OCI-LY7 (cell line): ENCODE measurements at regions not wholly inside any gene's neighbourhood (a gene's known extent, or its start where the extent isn't known, plus 50 kb on each side); places are given as distances from the start of the nearest gene placed in this dataset.
"Not testable (repeated sequence)": the region's sequence is repeated elsewhere in the genome, so short reads cannot be mapped to it uniquely, and the experiment has no call there.

Experiments
- BruUV-seq: library from RNA; stranded (reverse); fragments of 400-500 nt; replicated peaks from 2 replicates; lab custom pipeline; 2021; lab: Mats Ljungman, UMichigan
- CTCF ChIA-PET: fragments of 300-600 bp; sonication (Branson Sonifier 250); formaldehyde crosslinking; loops from one replicate; lab custom pipeline; 2022; ENCODE audit warnings: antibody characterized with exemption; ENCODE audit not compliant: unreplicated experiment; lab: Charles Lee
- POLR2A ChIA-PET: fragments of 300-600 bp; sonication (Branson Sonifier 250); formaldehyde crosslinking; loops from one replicate; lab custom pipeline; 2022; ENCODE audit warnings: antibody characterized with exemption; lab: Charles Lee
- DNase-seq: peaks from one replicate; pipeline ENCODE4 v3.0.0-alpha.2; 2015; ENCODE audit warnings: low spot score
- H2AFZ ChIP-seq: fragments of 200-600 bp; sonication (generic), shearing (Covaris generic); 2 replicates; pipeline ENCODE4 v1.6.1; 2014; ENCODE audit warnings: mild to moderate bottlenecking, antibody characterized with exemption, low read length, moderate library complexity
- H3K27ac ChIP-seq: fragments of 200-600 bp; sonication (generic); 2 replicates; pipeline ENCODE4 v1.5.1; 2014; ENCODE audit warnings: mixed run types, low read depth, mild to moderate bottlenecking, moderate library complexity, low read length, inconsistent platforms; ENCODE audit not compliant: poor library complexity, severe bottlenecking
- H3K36me3 ChIP-seq: fragments of 200-600 bp; sonication (generic); 2 replicates; pipeline ENCODE4 v1.6.1; 2014; ENCODE audit warnings: mild to moderate bottlenecking, antibody characterized with exemption, low read length, moderate library complexity, mixed read lengths; ENCODE audit not compliant: insufficient read depth
- H3K4me1 ChIP-seq: fragments of 200-600 bp; sonication (generic); 2 replicates; pipeline ENCODE4 v1.5.1; 2014; ENCODE audit warnings: mild to moderate bottlenecking, low read length; ENCODE audit not compliant: insufficient read depth, poor library complexity, severe bottlenecking
- H3K4me2 ChIP-seq: fragments of 200-600 bp; sonication (generic); 2 replicates; pipeline ENCODE4 v1.6.1; 2014; ENCODE audit warnings: mild to moderate bottlenecking, low read length
- H3K4me3 ChIP-seq: fragments of 200-600 bp; sonication (generic); 2 replicates; pipeline ENCODE4 v1.5.1; 2014; ENCODE audit warnings: mild to moderate bottlenecking, low read depth, low read length; ENCODE audit not compliant: poor library complexity, severe bottlenecking
- H3K79me2 ChIP-seq: fragments of 200-600 bp; sonication (generic); 2 replicates; pipeline ENCODE4 v1.6.1; 2016; ENCODE audit warnings: low read depth, mild to moderate bottlenecking, low read length, moderate library complexity, mixed read lengths; ENCODE audit not compliant: insufficient read depth
- H3K9me2 ChIP-seq: fragments of 200-600 bp; sonication (generic); 2 replicates; pipeline ENCODE4 v1.6.1; 2016; ENCODE audit warnings: mild to moderate bottlenecking, low read length, mixed read lengths; ENCODE audit not compliant: insufficient read depth
- H3K9me3 ChIP-seq: fragments of 200-600 bp; sonication (generic); 2 replicates; pipeline ENCODE4 v1.6.1; 2014; ENCODE audit warnings: mild to moderate bottlenecking, mixed run types, low read length, mixed read lengths
- H4K20me1 ChIP-seq: fragments of 200-600 bp; sonication (generic); 2 replicates; pipeline ENCODE4 v1.6.1; 2014; ENCODE audit warnings: mild to moderate bottlenecking, antibody characterized with exemption, low read length, moderate library complexity, mixed read lengths; ENCODE audit not compliant: insufficient read depth
- EZH2phosphoT487 ChIP-seq: fragments of 200-600 bp; sonication (generic); IDR thresholded peaks from 2 replicates; pipeline ENCODE4 v1.6.1; 2018; ENCODE audit warnings: low read depth, borderline replicate concordance, mild to moderate bottlenecking, mixed run types, antibody characterized with exemption, low read length, moderate library complexity, mixed read lengths
- intact Hi-C: fragments of 100-400 bp; cut with micrococcal nuclease; formaldehyde crosslinking; loops from one replicate; pipeline ENCODE4 v1.10.0; 2022; ENCODE audit not compliant: unreplicated experiment
- TF ChIP-seq, protein P1 (sequence below): fragments of 200-600 bp; sonication (generic); conservative IDR thresholded peaks from 2 replicates; pipeline ENCODE4 v1.5.1; 2014; ENCODE audit warnings: mild to moderate bottlenecking, antibody characterized with exemption, low read length, moderate library complexity, mixed read lengths

- CTCF ChIA-PET: interaction anchor here (1.1 kb wide), 1 partner anchor 76 kb away, joined by 3 read pairs; no protein-coding TSS in a partner anchor
- no TSS peak for BruUV-seq
Observed at GRCh38 chr7:112926018-112926417, 135.8 kb upstream of the TMEM168 start.

DNA sequence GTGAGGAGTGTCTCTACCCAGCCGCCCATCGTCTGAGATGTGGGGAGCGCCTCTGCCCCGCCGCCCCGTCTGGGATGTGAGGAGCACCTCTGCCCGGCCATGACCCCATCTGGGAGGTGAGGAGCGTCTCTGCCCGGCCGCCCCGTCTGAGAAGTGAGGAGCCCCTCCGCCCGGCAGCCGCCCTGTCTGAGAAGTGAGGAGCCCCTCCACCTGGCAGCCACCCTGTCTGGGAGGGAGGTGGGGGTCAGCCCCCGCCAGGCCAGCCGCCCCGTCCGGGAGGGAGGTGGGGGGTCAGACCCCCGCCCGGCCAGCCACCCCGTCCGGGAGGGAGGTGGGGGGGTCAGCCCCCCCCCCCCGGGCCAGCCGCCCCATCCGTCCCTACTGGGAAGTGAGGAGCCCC is 132.4 kb upstream of the TMEM168 start:
- POLR2A ChIA-PET, H3K4me3 ChIP-seq, H3K79me2 ChIP-seq, BruUV-seq, H3K4me2 ChIP-seq, H3K9me2 ChIP-seq, H3K4me1 ChIP-seq, DNase-seq, H4K20me1 ChIP-seq, H2AFZ ChIP-seq, H3K9me3 ChIP-seq, H3K36me3 ChIP-seq, CTCF ChIA-PET, H3K27ac ChIP-seq, intact Hi-C loops: not testable (repeated sequence)

More at GRCh38 chr7:112926018-112926417, 135.8 kb upstream of the TMEM168 start:
- no peak for DNase-seq
- intact Hi-C loops: no loop called here
- Histone ChIP-seq H3K36me3 (no peaks in the 10 kb centered on the region; the same call in 1 of the 2 replicates), H3K4me3 (no peak overlapping the region), H4K20me1 (no peaks in the 10 kb centered on the region), H3K9me3 (no peaks in the 10 kb centered on the region), H2AFZ (no peak overlapping the region), H3K9me2 (no peaks in the 10 kb centered on the region), H3K4me1 (no peaks in the 10 kb centered on the region), H3K27ac (no peak overlapping the region), H3K79me2 (peaks cover 8% of the 10 kb centered on the region; the same call in 1 of the 2 replicates), H3K4me2 (no peak overlapping the region)
- no peak for TF ChIP-seq EZH2phosphoT487
- TF ChIP-seq, protein P1, sequence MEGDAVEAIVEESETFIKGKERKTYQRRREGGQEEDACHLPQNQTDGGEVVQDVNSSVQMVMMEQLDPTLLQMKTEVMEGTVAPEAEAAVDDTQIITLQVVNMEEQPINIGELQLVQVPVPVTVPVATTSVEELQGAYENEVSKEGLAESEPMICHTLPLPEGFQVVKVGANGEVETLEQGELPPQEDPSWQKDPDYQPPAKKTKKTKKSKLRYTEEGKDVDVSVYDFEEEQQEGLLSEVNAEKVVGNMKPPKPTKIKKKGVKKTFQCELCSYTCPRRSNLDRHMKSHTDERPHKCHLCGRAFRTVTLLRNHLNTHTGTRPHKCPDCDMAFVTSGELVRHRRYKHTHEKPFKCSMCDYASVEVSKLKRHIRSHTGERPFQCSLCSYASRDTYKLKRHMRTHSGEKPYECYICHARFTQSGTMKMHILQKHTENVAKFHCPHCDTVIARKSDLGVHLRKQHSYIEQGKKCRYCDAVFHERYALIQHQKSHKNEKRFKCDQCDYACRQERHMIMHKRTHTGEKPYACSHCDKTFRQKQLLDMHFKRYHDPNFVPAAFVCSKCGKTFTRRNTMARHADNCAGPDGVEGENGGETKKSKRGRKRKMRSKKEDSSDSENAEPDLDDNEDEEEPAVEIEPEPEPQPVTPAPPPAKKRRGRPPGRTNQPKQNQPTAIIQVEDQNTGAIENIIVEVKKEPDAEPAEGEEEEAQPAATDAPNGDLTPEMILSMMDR: no peak
- POLR2A ChIA-PET: interaction anchor here (1.0 to 1.3 kb wide), 2 partner anchors 14 to 1030 kb away, joined by 3 read pairs; a partner anchor contains a TSS

GRCh38 chr7:112916431-112916830 is 126.2 kb upstream of the TMEM168 start:
- H4K20me1 ChIP-seq, BruUV-seq, H3K9me2 ChIP-seq, intact Hi-C loops, H3K4me1 ChIP-seq, H2AFZ ChIP-seq, H3K4me2 ChIP-seq, H3K4me3 ChIP-seq, DNase-seq, H3K79me2 ChIP-seq, H3K27ac ChIP-seq, CTCF ChIA-PET, H3K9me3 ChIP-seq: not testable (repeated sequence)
- H3K36me3 ChIP-seq: peaks cover 27% of the 10 kb centered on the region
- POLR2A ChIA-PET: interaction anchor here (0.9 to 1.3 kb wide), 2 partner anchors 25 kb away, joined by 3 to 4 read pairs; no protein-coding TSS in a partner anchor

- ChIA-PET CTCF (no interaction called here), POLR2A (interaction anchor here (1.0 kb wide), 2 partner anchors 26 to 168 kb away, joined by 3 read pairs; no protein-coding TSS in a partner anchor)
- H4K20me1 ChIP-seq: no peaks in the 10 kb centered on the region
- peaks cover 31% of the 10 kb centered on the region for H3K36me3 ChIP-seq
- intact Hi-C loops: no loop called here
- H2AFZ ChIP-seq: no peak overlapping the region
- no peak for TF ChIP-seq EZH2phosphoT487
- TF ChIP-seq, protein P1: no peak
- no peaks in the 10 kb centered on the region for H3K4me1 ChIP-seq
- no peak overlapping the region for H3K4me2 ChIP-seq
- no peaks in the 10 kb centered on the region for H3K9me2 ChIP-seq
- no TSS peak for BruUV-seq
- no peak for DNase-seq
- H3K79me2 ChIP-seq: 0 out of 2 replicates have a peak, but pooled peaks cover 4% of the 10 kb centered on the region
- no peak overlapping the region for H3K4me3 ChIP-seq
- peaks cover 19% of the 10 kb centered on the region; the same call in 1 of the 2 replicates for H3K9me3 ChIP-seq
- H3K27ac ChIP-seq: no peak overlapping the region
Observed at GRCh38 chr7:112908086-112908485, 117.9 kb upstream of the TMEM168 start.
